Choroid plexus epithelial cell (primary cell): ENCODE measurements at regions not wholly inside any gene's neighbourhood (a gene's known extent, or its start where the extent isn't known, plus 50 kb on each side); places are given as distances from the start of the nearest gene placed in this dataset.
A peak's percentile ranks its signal among the peaks of the same experiment; 100 is the strongest.

Experiments
- DNase-seq: peaks from one replicate; pipeline ENCODE4 v3.0.0-alpha.2; 2010; ENCODE audit warnings: low read depth
- H3K4me3 ChIP-seq: 2 replicates; pipeline ENCODE4 v1.5.1; 2011; ENCODE audit warnings: low read depth, mild to moderate bottlenecking, control low read depth, low read length, moderate library complexity
- TF ChIP-seq, protein P1 (sequence below): conservative IDR thresholded peaks from 2 replicates; pipeline ENCODE4 v1.5.1; 2011; ENCODE audit warnings: low read depth, mild to moderate bottlenecking, control low read depth, inconsistent platforms, low read length, moderate library complexity

DNA sequence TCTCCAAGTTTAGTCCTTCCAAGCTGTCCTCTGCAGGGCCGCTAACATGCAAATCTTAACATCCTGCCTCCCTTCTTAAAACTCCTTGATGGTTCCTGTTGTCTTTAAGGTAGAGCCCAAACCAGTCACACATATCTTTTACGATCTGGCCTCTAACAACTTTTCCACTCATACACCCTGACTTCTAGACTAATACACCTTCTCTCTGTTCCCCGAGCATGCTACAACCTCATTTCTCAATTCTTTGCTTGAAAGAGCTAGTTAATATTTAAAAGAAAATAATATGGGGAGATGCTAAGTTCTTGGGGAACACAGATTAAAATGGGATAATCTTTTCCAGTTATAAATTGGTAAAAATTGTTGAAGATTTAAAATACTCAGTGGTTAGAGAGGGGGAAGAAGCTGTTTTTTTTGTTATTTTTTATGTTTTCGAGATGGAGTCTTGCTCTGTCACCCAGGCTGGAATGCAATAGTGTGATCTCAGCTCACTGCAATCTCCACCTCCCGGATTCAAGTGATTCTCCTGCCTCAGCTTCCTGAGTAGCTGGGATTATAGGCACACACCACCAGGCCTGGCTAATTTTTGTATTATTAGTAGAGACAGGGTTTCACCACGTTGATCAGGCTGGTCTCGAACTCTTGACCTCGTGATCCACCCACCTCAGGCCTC, 250.7 kb downstream of the MAFB start:
- TF ChIP-seq, protein P1, sequence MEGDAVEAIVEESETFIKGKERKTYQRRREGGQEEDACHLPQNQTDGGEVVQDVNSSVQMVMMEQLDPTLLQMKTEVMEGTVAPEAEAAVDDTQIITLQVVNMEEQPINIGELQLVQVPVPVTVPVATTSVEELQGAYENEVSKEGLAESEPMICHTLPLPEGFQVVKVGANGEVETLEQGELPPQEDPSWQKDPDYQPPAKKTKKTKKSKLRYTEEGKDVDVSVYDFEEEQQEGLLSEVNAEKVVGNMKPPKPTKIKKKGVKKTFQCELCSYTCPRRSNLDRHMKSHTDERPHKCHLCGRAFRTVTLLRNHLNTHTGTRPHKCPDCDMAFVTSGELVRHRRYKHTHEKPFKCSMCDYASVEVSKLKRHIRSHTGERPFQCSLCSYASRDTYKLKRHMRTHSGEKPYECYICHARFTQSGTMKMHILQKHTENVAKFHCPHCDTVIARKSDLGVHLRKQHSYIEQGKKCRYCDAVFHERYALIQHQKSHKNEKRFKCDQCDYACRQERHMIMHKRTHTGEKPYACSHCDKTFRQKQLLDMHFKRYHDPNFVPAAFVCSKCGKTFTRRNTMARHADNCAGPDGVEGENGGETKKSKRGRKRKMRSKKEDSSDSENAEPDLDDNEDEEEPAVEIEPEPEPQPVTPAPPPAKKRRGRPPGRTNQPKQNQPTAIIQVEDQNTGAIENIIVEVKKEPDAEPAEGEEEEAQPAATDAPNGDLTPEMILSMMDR = no peak
- no peak overlapping the region for H3K4me3 ChIP-seq
- DNase-seq = peak; percentile 33

DNA sequence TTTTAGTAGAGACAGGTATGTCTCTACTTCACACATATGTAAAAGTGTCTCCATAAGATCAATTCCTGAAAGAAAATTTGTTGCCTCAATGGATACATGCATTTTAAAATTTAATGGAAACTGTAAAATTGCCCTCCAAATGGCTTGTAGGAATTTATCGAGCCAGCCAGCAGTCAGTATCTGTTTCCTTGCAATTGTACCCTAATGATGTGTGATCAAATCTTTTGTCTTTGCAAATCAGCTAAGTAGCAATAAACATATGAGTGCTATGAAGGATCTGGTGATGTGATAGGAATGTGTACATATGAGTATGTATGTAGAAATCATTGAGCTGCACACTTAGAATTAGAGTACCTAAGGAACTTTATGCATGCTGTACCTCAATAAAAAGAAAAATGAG, 253.0 kb downstream of the MAFB start:
- DNase-seq = no peak
- H3K4me3 ChIP-seq = no peak overlapping the region
- TF ChIP-seq, protein P1 = no peak

DNA sequence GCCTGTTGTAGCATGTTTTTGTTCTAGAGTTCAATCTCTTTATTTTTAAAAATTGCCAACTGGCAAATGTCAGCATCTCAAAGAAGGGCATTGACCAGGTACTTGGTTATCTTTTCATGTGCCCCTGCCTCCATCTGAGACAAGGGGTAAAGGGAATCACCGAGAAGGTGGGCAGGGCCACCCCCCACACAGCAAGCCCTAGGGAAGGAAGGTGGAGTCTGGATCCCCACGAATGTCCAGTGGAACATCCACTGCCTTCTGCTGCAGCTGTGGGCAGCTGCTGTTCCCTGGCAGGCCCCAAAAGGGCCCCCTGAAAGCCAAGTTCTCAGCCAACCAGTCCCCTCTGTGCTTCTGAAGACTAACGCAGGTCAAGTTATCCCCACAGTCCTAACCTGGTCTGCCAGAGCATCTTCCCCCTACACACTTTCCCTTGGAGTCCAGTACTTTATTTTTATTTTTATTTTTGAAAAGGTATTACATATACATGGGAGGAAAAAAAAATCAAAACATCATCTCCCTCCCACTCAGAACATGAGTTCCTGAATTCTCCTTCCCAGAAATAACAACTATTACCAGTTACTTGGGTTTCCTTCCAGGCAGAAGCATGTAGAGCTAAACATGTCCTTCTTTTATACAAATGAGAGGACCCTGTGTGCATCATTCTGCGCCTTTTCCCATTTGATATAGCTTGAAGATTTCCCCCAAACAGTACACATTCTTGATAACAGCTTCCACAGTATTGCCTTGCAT, 253.7 kb downstream of the MAFB start:
- DNase-seq = no peak
- TF ChIP-seq, protein P1 = no peak
- H3K4me3 ChIP-seq = no peak overlapping the region

DNA sequence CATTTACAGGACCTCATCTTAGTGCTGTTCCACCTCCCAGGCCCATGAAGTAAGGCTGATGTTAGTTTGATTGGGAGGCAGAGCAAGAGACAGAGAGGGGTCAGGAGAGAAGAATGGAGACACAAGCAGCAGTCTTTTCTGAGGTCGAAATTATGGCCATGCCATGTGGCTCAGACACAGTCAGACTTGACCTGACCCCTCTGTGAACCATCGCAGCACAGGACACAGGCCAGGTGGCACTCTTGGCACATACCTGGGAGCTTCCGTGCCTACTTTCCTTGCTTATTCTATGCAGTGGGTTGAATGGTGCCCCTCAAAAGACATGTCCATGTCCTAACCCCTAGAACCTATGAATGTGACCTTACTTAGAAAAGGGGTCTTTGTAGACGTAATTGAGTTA, 254.9 kb downstream of the MAFB start:
- TF ChIP-seq, protein P1 = no peak
- DNase-seq = no peak
- no peak overlapping the region for H3K4me3 ChIP-seq

DNA sequence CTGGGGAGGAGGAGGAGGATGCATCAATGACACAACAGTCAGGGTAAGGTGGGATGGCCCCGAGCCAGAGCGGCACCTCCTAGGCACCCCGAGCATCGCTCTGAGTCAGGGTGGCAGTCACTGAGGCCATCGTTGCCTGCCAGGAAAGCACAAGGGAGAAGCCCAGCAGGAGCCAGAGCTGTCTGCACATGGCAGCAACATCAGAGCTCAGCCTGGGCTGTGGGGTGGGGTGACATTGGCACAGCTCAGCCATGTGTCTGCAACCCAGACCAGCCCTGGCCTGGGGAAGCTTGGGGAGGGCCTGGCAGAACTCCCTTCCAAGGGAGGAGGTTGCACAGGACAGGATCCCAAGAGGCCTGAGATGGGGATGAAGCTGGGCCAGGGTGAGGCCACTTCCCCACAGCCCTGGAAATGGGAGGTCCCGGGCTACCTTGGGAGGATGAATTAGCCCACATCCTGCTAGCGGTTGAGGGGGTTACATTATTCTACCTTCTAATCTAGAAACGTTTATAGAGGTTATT, 255.6 kb downstream of the MAFB start:
- TF ChIP-seq, protein P1 = no peak
- no peak for DNase-seq
- H3K4me3 ChIP-seq = no peak overlapping the region

DNA sequence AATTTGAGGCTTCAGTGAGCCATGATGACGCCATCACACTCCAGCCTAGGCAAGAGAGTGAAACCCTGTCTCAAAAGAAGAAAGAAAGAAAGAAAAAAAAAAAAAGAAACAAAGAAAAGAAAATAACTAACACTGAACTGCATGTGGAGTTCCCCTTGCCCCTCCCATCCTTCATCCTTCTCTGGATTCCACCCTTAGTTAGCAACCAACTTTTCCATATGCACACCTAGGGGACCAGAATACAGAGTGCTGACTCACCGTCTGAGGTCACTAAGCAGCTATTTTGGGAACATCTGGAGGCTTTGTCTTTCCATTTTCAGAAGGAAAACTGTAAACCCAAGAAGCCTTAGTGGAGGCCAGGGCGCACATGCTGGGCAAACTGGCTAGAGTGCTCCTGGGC, 257.4 kb downstream of the MAFB start:
- H3K4me3 ChIP-seq = no peak overlapping the region
- DNase-seq = no peak

More for the DNA sequence above, 257.4 kb downstream of the MAFB start:
- TF ChIP-seq, protein P1 = no peak
